Endothelial cell of umbilical vein (primary cell): ENCODE measurements at regions not wholly inside any gene's neighbourhood (a gene's known extent, or its start where the extent isn't known, plus 50 kb on each side); places are given as distances from the start of the nearest gene placed in this dataset.

Experiments
- BruUV-seq: library from RNA; stranded (reverse); fragments of 400-500 nt; replicated peaks from 2 replicates; lab custom pipeline; 2021; lab: Mats Ljungman, UMichigan
- CTCF ChIA-PET: fragments of 300-600, 350-600 bp; sonication (Branson Sonifier 250); formaldehyde crosslinking; loops from one replicate; lab custom pipeline; 2021; ENCODE audit warnings: antibody characterized with exemption, inconsistent platforms; lab: Charles Lee
- POLR2A ChIA-PET: fragments of 300-600, 350-600 bp; sonication (Branson Sonifier 250); formaldehyde crosslinking; loops from one replicate; lab custom pipeline; 2021; ENCODE audit warnings: antibody characterized with exemption, inconsistent platforms; lab: Charles Lee
- DNase-seq: peaks from one replicate; pipeline ENCODE4 v3.0.0-alpha.2; 2011; ENCODE audit warnings: low read depth, low spot score
- FAIRE-seq: peaks from 2 replicates; lab custom pipeline; 2011; peaks lifted over from hg19 to GRCh38; lab: Jason Lieb, UNC
- H2AFZ ChIP-seq: 2 replicates; pipeline ENCODE4 v1.6.0; 2012; ENCODE audit warnings: low read depth, low read length, control low read depth, inconsistent platforms
- H3K27ac ChIP-seq: 2 replicates; pipeline ENCODE4 v1.5.1; 2011; ENCODE audit warnings: low read depth, mild to moderate bottlenecking, control low read depth, low read length, moderate library complexity; ENCODE audit not compliant: insufficient read depth
- H3K27me3 ChIP-seq, 2 experiments: 2 replicates each; pipeline versions ENCODE4 v1.6.0 to v1.6.1; 2011; ENCODE audit warnings: low read length in 2 of 2, mixed read lengths in 1 of 2; ENCODE audit not compliant: control insufficient read depth in 2 of 2, insufficient read depth in 2 of 2
- H3K36me3 ChIP-seq, 2 experiments: 2 replicates in 1 of 2; 3 replicates in 1 of 2; pipeline ENCODE4 v1.5.1; 2011; ENCODE audit warnings: low read length in 2 of 2, mild to moderate bottlenecking in 1 of 2, moderate library complexity in 1 of 2; ENCODE audit not compliant: control insufficient read depth in 2 of 2, insufficient read depth in 2 of 2; ENCODE audit errors: extremely low read depth in 1 of 2
- H3K4me1 ChIP-seq: 3 replicates; pipeline ENCODE4 v1.5.1; 2011; ENCODE audit warnings: mild to moderate bottlenecking, low read length; ENCODE audit not compliant: control insufficient read depth, insufficient read depth; ENCODE audit errors: extremely low read depth
- H3K4me2 ChIP-seq: 2 replicates; pipeline ENCODE4 v1.6.1; 2011; ENCODE audit warnings: low read length, control low read depth, mixed read lengths; ENCODE audit not compliant: insufficient read depth
- H3K4me3 ChIP-seq, 3 experiments: fragments of 200-600 bp in 1 of 3; sonication (generic), shearing (Covaris generic) in 1 of 3; replicated peaks in 1 of 3; 2 replicates each; pipeline ENCODE4 v1.5.1; 2011 to 2016; ENCODE audit warnings: control low read depth in 3 of 3, low read length in 3 of 3, mild to moderate bottlenecking in 2 of 3, inconsistent platforms in 1 of 3, low read depth in 1 of 3, moderate library complexity in 1 of 3; ENCODE audit not compliant: insufficient read depth in 1 of 3
- H3K79me2 ChIP-seq: 2 replicates; pipeline ENCODE4 v1.6.0; 2012; ENCODE audit warnings: low read length, inconsistent platforms; ENCODE audit not compliant: control insufficient read depth, insufficient read depth
- H3K9ac ChIP-seq: replicated peaks from 2 replicates; pipeline ENCODE3; 2011; ENCODE audit warnings: low read length, control low read depth; ENCODE audit not compliant: insufficient read depth; ENCODE audit errors: extremely low read depth
- H3K9me1 ChIP-seq: replicated peaks from 3 replicates; pipeline ENCODE4 v1.6.0; 2011; ENCODE audit warnings: mild to moderate bottlenecking, low read length; ENCODE audit not compliant: control insufficient read depth, insufficient read depth; ENCODE audit errors: extremely low read depth
- H3K9me3 ChIP-seq: replicated peaks from 2 replicates; pipeline ENCODE4 v1.5.1; 2012; ENCODE audit warnings: low read length, inconsistent platforms; ENCODE audit not compliant: control insufficient read depth, insufficient read depth
- H4K20me1 ChIP-seq: replicated peaks from 2 replicates; pipeline ENCODE3; 2011; ENCODE audit warnings: mild to moderate bottlenecking, low read length; ENCODE audit not compliant: control insufficient read depth, insufficient read depth; ENCODE audit errors: extremely low read depth
- GATA2 ChIP-seq: IDR thresholded peaks from 2 replicates; pipeline ENCODE4 v1.7.0; 2011; ENCODE audit warnings: low read depth, mild to moderate bottlenecking, moderate library complexity, mixed read lengths, low read length; ENCODE audit not compliant: insufficient read length, insufficient read depth
- JUN ChIP-seq: IDR thresholded peaks from 2 replicates; pipeline ENCODE4 v1.6.1; 2011; ENCODE audit warnings: borderline replicate concordance, low read depth; ENCODE audit not compliant: insufficient read length, insufficient read depth
- POLR2AphosphoS5 ChIP-seq: IDR thresholded peaks from 2 replicates; pipeline ENCODE4 v1.6.1; 2012; ENCODE audit warnings: low read depth, mild to moderate bottlenecking, control low read depth, low read length, moderate library complexity; ENCODE audit not compliant: insufficient read depth
- dilution Hi-C: fragments of 300-500 bp; cut with MboI; formaldehyde crosslinking; loops from one replicate; pipeline ENCODE4 v1.15.0; 2019; ENCODE audit warnings: low sequenced_read_pairs; ENCODE audit not compliant: extremely low pct_ligation_motif_present
- intact Hi-C: fragments of 100-400 bp; cut with micrococcal nuclease; formaldehyde crosslinking; loops from one replicate; pipeline ENCODE4 v1.10.0; 2022
- TF ChIP-seq, protein P1 (sequence below), 2 donors: IDR thresholded peaks; 1 replicate in 1 of 2; 2 replicates in 1 of 2; pipeline ENCODE4 v1.5.1; 2011; ENCODE audit warnings: low read length in 2 of 2, mild to moderate bottlenecking in 2 of 2, moderate library complexity in 2 of 2, control low read depth in 1 of 2, inconsistent platforms in 1 of 2, low read depth in 1 of 2; ENCODE audit not compliant: insufficient read depth in 1 of 2; ENCODE audit errors: extremely low read depth in 1 of 2
- TF ChIP-seq, protein P2 (sequence below): IDR thresholded peaks from 2 replicates; pipeline ENCODE4 v1.6.1; 2011; ENCODE audit not compliant: insufficient read depth, insufficient read length

DNA sequence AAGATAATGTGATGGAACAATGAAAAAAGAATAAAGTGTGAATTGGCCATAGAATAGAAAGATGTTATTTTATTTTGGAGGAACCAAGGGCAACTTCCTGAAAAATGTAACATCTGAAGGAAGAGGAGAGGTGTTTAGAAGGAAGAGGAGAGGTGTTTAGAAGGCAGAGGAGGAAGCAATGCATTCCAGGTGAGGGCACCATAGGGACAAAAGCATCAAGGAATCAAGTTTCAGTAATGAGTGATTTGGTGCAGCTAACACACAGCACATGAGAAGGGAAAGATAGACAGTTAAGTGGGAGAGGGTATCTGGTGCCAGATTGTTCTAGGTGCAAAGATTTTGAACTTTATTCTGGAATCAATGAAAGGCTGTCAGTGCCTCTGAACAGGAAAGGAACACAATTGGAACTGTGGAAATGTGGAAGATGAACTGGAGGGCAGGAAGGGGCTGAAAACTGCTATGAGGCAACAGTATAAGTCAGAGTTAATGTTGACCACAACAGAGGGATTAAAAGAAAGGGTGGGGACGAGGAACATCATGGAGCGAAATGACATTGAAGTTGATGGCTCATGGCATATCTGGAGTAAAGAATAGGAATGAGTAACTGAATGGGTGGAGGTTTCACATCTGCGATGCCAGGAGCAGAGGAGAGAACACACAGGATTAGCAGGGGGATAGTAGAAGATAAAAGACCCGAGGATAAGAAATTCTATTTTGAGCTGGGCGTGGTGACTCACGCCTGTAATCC is 326.6 kb downstream of the LRIG3 start:
- Histone ChIP-seq H3K36me3 (no peaks in the 10 kb centered on the region), H3K4me1 (no peaks in the 10 kb centered on the region), H3K4me2 (no peak overlapping the region), H3K4me3 (no peak overlapping the region), H2AFZ (no peak overlapping the region), H4K20me1 (no peaks in the 10 kb centered on the region), H3K27me3 (no peaks in the 10 kb centered on the region), H3K27ac (no peak overlapping the region), H3K9ac (no peak overlapping the region), H3K79me2 (no peaks in the 10 kb centered on the region), H3K9me1 (no peaks in the 10 kb centered on the region), H3K9me3 (no peaks in the 10 kb centered on the region)
- DNase-seq (no peak), FAIRE-seq (no peak)
- ChIA-PET POLR2A (no interaction called here), CTCF (interaction anchor here (0.9 kb wide), 1 partner anchor 13 kb away, joined by 3 read pairs; no protein-coding TSS in a partner anchor)
- BruUV-seq: no TSS peak
- no peak for TF ChIP-seq JUN
- TF ChIP-seq GATA2: no peak
- no peak for TF ChIP-seq POLR2AphosphoS5
- TF ChIP-seq, protein P1, sequence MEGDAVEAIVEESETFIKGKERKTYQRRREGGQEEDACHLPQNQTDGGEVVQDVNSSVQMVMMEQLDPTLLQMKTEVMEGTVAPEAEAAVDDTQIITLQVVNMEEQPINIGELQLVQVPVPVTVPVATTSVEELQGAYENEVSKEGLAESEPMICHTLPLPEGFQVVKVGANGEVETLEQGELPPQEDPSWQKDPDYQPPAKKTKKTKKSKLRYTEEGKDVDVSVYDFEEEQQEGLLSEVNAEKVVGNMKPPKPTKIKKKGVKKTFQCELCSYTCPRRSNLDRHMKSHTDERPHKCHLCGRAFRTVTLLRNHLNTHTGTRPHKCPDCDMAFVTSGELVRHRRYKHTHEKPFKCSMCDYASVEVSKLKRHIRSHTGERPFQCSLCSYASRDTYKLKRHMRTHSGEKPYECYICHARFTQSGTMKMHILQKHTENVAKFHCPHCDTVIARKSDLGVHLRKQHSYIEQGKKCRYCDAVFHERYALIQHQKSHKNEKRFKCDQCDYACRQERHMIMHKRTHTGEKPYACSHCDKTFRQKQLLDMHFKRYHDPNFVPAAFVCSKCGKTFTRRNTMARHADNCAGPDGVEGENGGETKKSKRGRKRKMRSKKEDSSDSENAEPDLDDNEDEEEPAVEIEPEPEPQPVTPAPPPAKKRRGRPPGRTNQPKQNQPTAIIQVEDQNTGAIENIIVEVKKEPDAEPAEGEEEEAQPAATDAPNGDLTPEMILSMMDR (IDR thresholded peaks at IDR 0.05; ENCODE audit: extremely low read depth in 1 of 2, insufficient read depth in 1 of 2, low read depth in 1 of 2, low read length in 2 of 2): no peak
- dilution Hi-C loops (no loop called here), intact Hi-C loops (no loop called here)

DNA sequence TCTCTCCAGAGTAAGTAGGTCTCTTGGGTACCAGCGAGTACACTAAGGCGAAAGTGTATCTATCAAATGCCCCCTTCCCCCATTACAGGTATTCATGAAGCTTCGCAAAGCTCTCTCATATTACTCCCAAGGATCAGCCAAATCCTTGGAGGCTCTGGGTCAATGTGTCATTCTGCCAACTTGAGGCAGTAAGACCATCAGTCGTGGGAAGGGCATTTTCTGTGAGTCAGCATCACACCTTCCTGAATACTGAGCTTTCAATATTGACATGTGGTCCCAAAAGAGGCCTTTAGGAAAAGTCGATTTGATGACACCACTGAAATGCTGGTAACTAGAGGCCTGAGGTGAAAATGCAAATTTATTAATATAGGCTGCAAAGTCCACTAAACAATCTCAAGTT is 323.9 kb downstream of the LRIG3 start:
- Histone ChIP-seq H3K9me1 (no peaks in the 10 kb centered on the region), H3K36me3 (no peaks in the 10 kb centered on the region), H3K27me3 (no peaks in the 10 kb centered on the region), H3K4me3 (no peak overlapping the region), H3K79me2 (no peaks in the 10 kb centered on the region), H3K4me2 (no peak overlapping the region), H3K9me3 (no peaks in the 10 kb centered on the region), H3K27ac (no peak overlapping the region), H4K20me1 (no peaks in the 10 kb centered on the region), H3K4me1 (no peaks in the 10 kb centered on the region), H2AFZ (no peak overlapping the region), H3K9ac (no peak overlapping the region)
- FAIRE-seq (no peak), DNase-seq (no peak)
- intact Hi-C loops (no loop called here), dilution Hi-C loops (no loop called here)
- BruUV-seq: no TSS peak
- POLR2A ChIA-PET: no interaction called here
- CTCF ChIA-PET: no interaction called here
- TF ChIP-seq, protein P1 (IDR thresholded peaks at IDR 0.05; ENCODE audit: extremely low read depth in 1 of 2, insufficient read depth in 1 of 2, low read depth in 1 of 2, low read length in 2 of 2): no peak
- TF ChIP-seq POLR2AphosphoS5 (no peak), JUN (no peak), GATA2 (no peak)
- TF ChIP-seq, protein P2, sequence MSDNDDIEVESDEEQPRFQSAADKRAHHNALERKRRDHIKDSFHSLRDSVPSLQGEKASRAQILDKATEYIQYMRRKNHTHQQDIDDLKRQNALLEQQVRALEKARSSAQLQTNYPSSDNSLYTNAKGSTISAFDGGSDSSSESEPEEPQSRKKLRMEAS: no peak
